ENCODE measurements at regions not wholly inside any gene's neighbourhood (a gene's known extent, or its start where the extent isn't known, plus 50 kb on each side); places are given as distances from the start of the nearest gene placed in this dataset.

DNA sequence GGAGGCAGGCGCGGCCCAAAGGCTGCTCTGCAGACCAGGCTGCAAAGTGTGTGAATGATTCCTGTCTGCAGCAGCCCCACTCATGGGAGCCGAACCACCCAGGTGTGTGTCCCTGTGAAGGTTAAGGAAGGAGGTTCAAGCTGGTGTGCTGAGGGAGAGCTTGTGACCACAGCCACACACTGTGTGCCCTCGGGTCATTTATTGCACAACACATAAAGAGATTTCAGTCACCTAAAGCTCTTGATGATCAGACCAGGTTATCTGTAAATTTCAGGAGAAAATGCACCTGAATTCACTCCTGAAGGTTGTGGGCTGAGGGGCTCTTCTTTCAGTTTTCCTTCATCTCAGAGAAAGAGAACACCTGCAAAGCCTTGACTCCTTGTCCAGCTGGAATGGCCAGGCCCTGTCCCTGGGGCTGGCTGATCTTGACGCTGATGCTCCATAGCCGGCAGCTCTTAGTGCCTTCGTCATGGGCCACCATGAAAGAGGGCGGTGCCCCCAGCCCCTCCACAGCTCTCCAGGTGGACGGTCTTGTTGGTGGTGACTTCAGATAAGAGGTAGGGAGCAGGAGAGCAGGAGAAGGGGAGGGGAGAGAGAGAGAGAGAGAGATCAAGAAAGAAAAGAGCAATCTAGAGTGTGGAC lies 110.8 kb upstream of the C1QTNF9B start:
- H3K27me3 ChIP-seq (ENCODE audit: control insufficient read depth in 2 of 2, insufficient read depth in 2 of 2, low read length in 2 of 2): peaks cover 5 to 12% of the 10 kb centered on the region in 2 experiments
- H4K20me1 ChIP-seq (replicated peaks; ENCODE audit: control insufficient read depth, extremely low read depth, insufficient read depth, low read length): no peaks in the 10 kb centered on the region
- no peak overlapping the region for H3K9ac ChIP-seq (replicated peaks; ENCODE audit: extremely low read depth, insufficient read depth, low read length)
- no peaks in the 10 kb centered on the region for H3K79me2 ChIP-seq (ENCODE audit: control insufficient read depth, insufficient read depth, low read length)
- no peaks in the 10 kb centered on the region for H3K36me3 ChIP-seq (ENCODE audit: control insufficient read depth in 2 of 2, extremely low read depth in 1 of 2, insufficient read depth in 2 of 2, low read length in 2 of 2)
- H3K4me3 ChIP-seq (replicated peaks in 1 of 3; ENCODE audit: insufficient read depth in 1 of 3, low read depth in 1 of 3, low read length in 3 of 3): no peak overlapping the region
- FAIRE-seq (no peak), DNase-seq (ENCODE audit: low read depth, low spot score) (no peak)
- no peak overlapping the region for H3K4me2 ChIP-seq (ENCODE audit: insufficient read depth, low read length)
- TF ChIP-seq MYC (IDR thresholded peaks at IDR 0.05; ENCODE audit: low read depth, low read length) (no peak), EZH2 (IDR thresholded peaks at IDR 0.05; ENCODE audit: borderline replicate concordance, low read depth, low read length, severe bottlenecking) (no peak), JUN (IDR thresholded peaks at IDR 0.05; ENCODE audit: borderline replicate concordance, insufficient read depth, insufficient read length, low read depth) (no peak), POLR2A (IDR thresholded peaks at IDR 0.05; ENCODE audit: low read depth, low read length) (no peak)
- H3K4me1 ChIP-seq (ENCODE audit: control insufficient read depth, extremely low read depth, insufficient read depth, low read length): no peaks in the 10 kb centered on the region
- dilution Hi-C loops (cut with MboI; ENCODE audit: extremely low pct_ligation_motif_present, low sequenced_read_pairs) (no loop called here), intact Hi-C loops (cut with micrococcal nuclease) (no loop called here)
- BruUV-seq (replicated peaks): no TSS peak
- no peaks in the 10 kb centered on the region for H3K9me1 ChIP-seq (replicated peaks; ENCODE audit: control insufficient read depth, extremely low read depth, insufficient read depth, low read length)
- H3K9me3 ChIP-seq (replicated peaks; ENCODE audit: control insufficient read depth, insufficient read depth, low read length): no peaks in the 10 kb centered on the region
- POLR2A ChIA-PET: no interaction called here
- no peak overlapping the region for H3K27ac ChIP-seq (ENCODE audit: insufficient read depth, low read depth, low read length)
- CTCF ChIA-PET: interaction anchor here (0.8 to 3.0 kb wide), 5 partner anchors 8 to 292 kb away, joined by 3 to 23 read pairs (median 3); no protein-coding TSS in a partner anchor
- no peak overlapping the region for H2AFZ ChIP-seq (ENCODE audit: low read depth, low read length)

DNA sequence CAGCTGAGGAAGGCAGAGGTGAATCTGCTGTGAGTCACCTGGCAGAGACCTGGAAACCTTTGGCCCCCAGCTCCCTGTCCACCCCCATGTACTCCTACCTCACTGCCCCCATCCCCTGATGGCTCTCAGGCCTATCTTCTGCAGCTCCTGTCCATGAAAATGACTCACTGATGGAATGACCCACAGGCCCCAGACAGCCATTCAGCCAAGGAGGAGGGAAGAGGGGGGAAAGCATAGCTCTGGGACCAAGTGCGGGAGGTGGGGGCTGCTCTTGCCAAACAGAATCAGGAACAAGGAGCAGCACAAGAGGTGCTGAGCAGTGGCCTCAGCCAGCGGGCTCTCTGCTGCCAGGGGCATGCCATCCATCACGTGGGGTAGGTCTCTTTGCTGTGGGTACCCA lies 111.4 kb upstream of the C1QTNF9B start:
- no peaks in the 10 kb centered on the region for H4K20me1 ChIP-seq (replicated peaks; ENCODE audit: control insufficient read depth, extremely low read depth, insufficient read depth, low read length)
- DNase-seq (ENCODE audit: low read depth, low spot score): no peak
- no TSS peak for BruUV-seq (replicated peaks)
- ChIA-PET CTCF (interaction anchor here (0.8 to 3.0 kb wide), 4 partner anchors 12 to 293 kb away, joined by 3 to 23 read pairs (median 4); no protein-coding TSS in a partner anchor), POLR2A (no interaction called here)
- no peaks in the 10 kb centered on the region for H3K79me2 ChIP-seq (ENCODE audit: control insufficient read depth, insufficient read depth, low read length)
- dilution Hi-C loops (cut with MboI; ENCODE audit: extremely low pct_ligation_motif_present, low sequenced_read_pairs): no loop called here
- H2AFZ ChIP-seq (ENCODE audit: low read depth, low read length): no peak overlapping the region
- H3K9me1 ChIP-seq (replicated peaks; ENCODE audit: control insufficient read depth, extremely low read depth, insufficient read depth, low read length): no peaks in the 10 kb centered on the region
- H3K9ac ChIP-seq (replicated peaks; ENCODE audit: extremely low read depth, insufficient read depth, low read length): no peak overlapping the region
- H3K4me1 ChIP-seq (ENCODE audit: control insufficient read depth, extremely low read depth, insufficient read depth, low read length): no peaks in the 10 kb centered on the region
- no peak overlapping the region for H3K4me2 ChIP-seq (ENCODE audit: insufficient read depth, low read length)
- no peak overlapping the region for H3K27ac ChIP-seq (ENCODE audit: insufficient read depth, low read depth, low read length)
- H3K9me3 ChIP-seq (replicated peaks; ENCODE audit: control insufficient read depth, insufficient read depth, low read length): no peaks in the 10 kb centered on the region
- no peak overlapping the region for H3K4me3 ChIP-seq (replicated peaks in 1 of 3; ENCODE audit: insufficient read depth in 1 of 3, low read depth in 1 of 3, low read length in 3 of 3)
- no peak for FAIRE-seq
- H3K27me3 ChIP-seq (ENCODE audit: control insufficient read depth in 2 of 2, insufficient read depth in 2 of 2, low read length in 2 of 2): peaks cover 5 to 9% of the 10 kb centered on the region in 2 experiments
- no peak for TF ChIP-seq EZH2 (IDR thresholded peaks at IDR 0.05; ENCODE audit: borderline replicate concordance, low read depth, low read length, severe bottlenecking)
- TF ChIP-seq, protein P1, sequence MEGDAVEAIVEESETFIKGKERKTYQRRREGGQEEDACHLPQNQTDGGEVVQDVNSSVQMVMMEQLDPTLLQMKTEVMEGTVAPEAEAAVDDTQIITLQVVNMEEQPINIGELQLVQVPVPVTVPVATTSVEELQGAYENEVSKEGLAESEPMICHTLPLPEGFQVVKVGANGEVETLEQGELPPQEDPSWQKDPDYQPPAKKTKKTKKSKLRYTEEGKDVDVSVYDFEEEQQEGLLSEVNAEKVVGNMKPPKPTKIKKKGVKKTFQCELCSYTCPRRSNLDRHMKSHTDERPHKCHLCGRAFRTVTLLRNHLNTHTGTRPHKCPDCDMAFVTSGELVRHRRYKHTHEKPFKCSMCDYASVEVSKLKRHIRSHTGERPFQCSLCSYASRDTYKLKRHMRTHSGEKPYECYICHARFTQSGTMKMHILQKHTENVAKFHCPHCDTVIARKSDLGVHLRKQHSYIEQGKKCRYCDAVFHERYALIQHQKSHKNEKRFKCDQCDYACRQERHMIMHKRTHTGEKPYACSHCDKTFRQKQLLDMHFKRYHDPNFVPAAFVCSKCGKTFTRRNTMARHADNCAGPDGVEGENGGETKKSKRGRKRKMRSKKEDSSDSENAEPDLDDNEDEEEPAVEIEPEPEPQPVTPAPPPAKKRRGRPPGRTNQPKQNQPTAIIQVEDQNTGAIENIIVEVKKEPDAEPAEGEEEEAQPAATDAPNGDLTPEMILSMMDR (IDR thresholded peaks at IDR 0.05; ENCODE audit: extremely low read depth in 1 of 2, insufficient read depth in 1 of 2, low read depth in 1 of 2, low read length in 2 of 2): no peak
- no peak for TF ChIP-seq JUN (IDR thresholded peaks at IDR 0.05; ENCODE audit: borderline replicate concordance, insufficient read depth, insufficient read length, low read depth)
- TF ChIP-seq POLR2AphosphoS5 (IDR thresholded peaks at IDR 0.05; ENCODE audit: insufficient read depth, low read depth, low read length): no peak
- TF ChIP-seq MYC (IDR thresholded peaks at IDR 0.05; ENCODE audit: low read depth, low read length): no peak
- TF ChIP-seq FOS (IDR thresholded peaks at IDR 0.05; ENCODE audit: borderline replicate concordance, insufficient read depth, low read length): no peak
- no peak for TF ChIP-seq GATA2 (IDR thresholded peaks at IDR 0.05; ENCODE audit: insufficient read depth, insufficient read length, low read depth, low read length)
- TF ChIP-seq, protein P2, sequence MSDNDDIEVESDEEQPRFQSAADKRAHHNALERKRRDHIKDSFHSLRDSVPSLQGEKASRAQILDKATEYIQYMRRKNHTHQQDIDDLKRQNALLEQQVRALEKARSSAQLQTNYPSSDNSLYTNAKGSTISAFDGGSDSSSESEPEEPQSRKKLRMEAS (IDR thresholded peaks at IDR 0.05; ENCODE audit: insufficient read depth, insufficient read length): no peak
- no peak for TF ChIP-seq POLR2A (IDR thresholded peaks at IDR 0.05; ENCODE audit: low read depth, low read length)
- no peaks in the 10 kb centered on the region for H3K36me3 ChIP-seq (ENCODE audit: control insufficient read depth in 2 of 2, extremely low read depth in 1 of 2, insufficient read depth in 2 of 2, low read length in 2 of 2)
- intact Hi-C loops (cut with micrococcal nuclease): no loop called here

Measured in endothelial cell of umbilical vein (primary cell).